GM19043 (cell line): ENCODE measurements at regions not wholly inside any gene's neighbourhood (a gene's known extent, or its start where the extent isn't known, plus 50 kb on each side); places are given as distances from the start of the nearest gene placed in this dataset.
"Not testable (repeated sequence)": the region's sequence is repeated elsewhere in the genome, so short reads cannot be mapped to it uniquely, and the experiment has no call there.

Source experiments
- ATAC-seq: cut with Tn5 transposase; IDR thresholded peaks from one replicate; pipeline ENCODE4 v1.9.1; 2021; ENCODE audit warnings: low read depth; ENCODE audit not compliant: unreplicated experiment

GRCh38 chr21:35512346-35512745, 463.2 kb upstream of the RUNX1 start:
- no peak for ATAC-seq

GRCh38 chr21:35511696-35512162, 462.6 kb upstream of the RUNX1 start:
- no peak for ATAC-seq

GRCh38 chr21:35510957-35511695, 462.0 kb upstream of the RUNX1 start:
- no peak for ATAC-seq

- ATAC-seq = no peak
Observed at GRCh38 chr21:35510294-35510693, 461.2 kb upstream of the RUNX1 start.

- ATAC-seq = no peak
Observed at GRCh38 chr21:35509001-35509704, 460.1 kb upstream of the RUNX1 start.

- ATAC-seq = no peak
Observed at GRCh38 chr21:35508139-35508888, 459.2 kb upstream of the RUNX1 start.

GRCh38 chr21:35507181-35507759, 458.2 kb upstream of the RUNX1 start:
- no peak for ATAC-seq

GRCh38 chr21:35506771-35507170, 457.7 kb upstream of the RUNX1 start:
- no peak for ATAC-seq

GRCh38 chr21:35506352-35506751, 457.2 kb upstream of the RUNX1 start:
- no peak for ATAC-seq

GRCh38 chr21:35504951-35505466, 455.9 kb upstream of the RUNX1 start:
- ATAC-seq = no peak

GRCh38 chr21:35504277-35504676, 455.2 kb upstream of the RUNX1 start:
- ATAC-seq = no peak

- no peak for ATAC-seq
Observed at GRCh38 chr21:35503671-35504070, 454.6 kb upstream of the RUNX1 start.

GRCh38 chr21:35502821-35503220, 453.7 kb upstream of the RUNX1 start:
- ATAC-seq = no peak

GRCh38 chr21:35497522-35497921, 448.4 kb upstream of the RUNX1 start:
- not testable (repeated sequence) for ATAC-seq

- ATAC-seq = no peak
Observed at GRCh38 chr21:35491920-35492678, 443.0 kb upstream of the RUNX1 start.

- ATAC-seq = no peak
Observed at GRCh38 chr21:35491114-35491513, 442.0 kb upstream of the RUNX1 start.

GRCh38 chr21:35489389-35489980, 440.4 kb upstream of the RUNX1 start:
- ATAC-seq = no peak

GRCh38 chr21:35488946-35489345, 439.8 kb upstream of the RUNX1 start:
- ATAC-seq = no peak

- ATAC-seq = no peak
Observed at GRCh38 chr21:35485364-35485763, 436.3 kb upstream of the RUNX1 start.

GRCh38 chr21:35484851-35485250, 435.7 kb upstream of the RUNX1 start:
- no peak for ATAC-seq
